Smooth muscle cell (in vitro differentiated cells): ENCODE measurements at regions not wholly inside any gene's neighbourhood (a gene's known extent, or its start where the extent isn't known, plus 50 kb on each side); places are given as distances from the start of the nearest gene placed in this dataset.

Experiments
- DNase-seq: peaks from one replicate; lab custom pipeline; 2025; ENCODE audit not compliant: unreplicated experiment; lab: John Stamatoyannopoulos, UW
- H2AFZ ChIP-seq: fragments of 200-600 bp; sonication (generic); 2 replicates; pipeline ENCODE4 v1.6.0; 2016; ENCODE audit warnings: antibody characterized with exemption, low read depth, mild to moderate bottlenecking
- H3F3A ChIP-seq: fragments of 200-600 bp; sonication (generic); 2 replicates; pipeline ENCODE4 v1.6.0; 2017; ENCODE audit warnings: antibody characterized with exemption, low read depth
- H3K27ac ChIP-seq: fragments of 200-600 bp; sonication (generic); 2 replicates; pipeline ENCODE4 v1.5.1; 2016; ENCODE audit warnings: low read depth, mild to moderate bottlenecking
- H3K27me3 ChIP-seq: fragments of 200-600 bp; sonication (generic); 2 replicates; pipeline ENCODE4 v1.6.1; 2016; ENCODE audit warnings: low read depth, mild to moderate bottlenecking
- H3K36me3 ChIP-seq: fragments of 200-600 bp; sonication (generic); 2 replicates; pipeline ENCODE4 v1.5.1; 2016; ENCODE audit warnings: low read depth
- H3K4me1 ChIP-seq: fragments of 200-600 bp; sonication (generic); 2 replicates; pipeline ENCODE4 v1.5.1; 2016; ENCODE audit warnings: low read depth
- H3K4me2 ChIP-seq: fragments of 200-600 bp; sonication (generic); 2 replicates; pipeline ENCODE4 v1.6.0; 2016; ENCODE audit warnings: mild to moderate bottlenecking
- H3K4me3 ChIP-seq: fragments of 200-600 bp; sonication (generic); 2 replicates; pipeline ENCODE4 v1.5.1; 2016; ENCODE audit warnings: mild to moderate bottlenecking
- H3K79me2 ChIP-seq: fragments of 200-600 bp; sonication (generic); 2 replicates; pipeline ENCODE4 v1.6.0; 2016; ENCODE audit warnings: low read depth, mild to moderate bottlenecking
- H3K9ac ChIP-seq: fragments of 200-600 bp; sonication (generic); 2 replicates; pipeline ENCODE4 v1.6.0; 2016; ENCODE audit warnings: low read depth
- H3K9me3 ChIP-seq: fragments of 200-600 bp; sonication (generic); replicated peaks from 2 replicates; pipeline ENCODE4 v1.5.1; 2016; ENCODE audit warnings: low read depth
- H4K20me1 ChIP-seq: fragments of 200-600 bp; sonication (generic); 2 replicates; pipeline ENCODE4 v1.6.0; 2016; ENCODE audit warnings: low read depth
- CTCF ChIP-seq: fragments of 200-600 bp; sonication (generic); IDR thresholded peaks from 2 replicates; pipeline ENCODE4 v1.5.1; 2017; ENCODE audit warnings: borderline replicate concordance, mild to moderate bottlenecking, antibody characterized with exemption; ENCODE audit not compliant: insufficient read depth, poor library complexity, severe bottlenecking
- WGBS: methylation state at CpG from one replicate; pipeline ENCODE4 v1.1.7; 2016; ENCODE audit warnings: low lambda C conversion rate; 5-methylcytosine and 5-hydroxymethylcytosine counted together

- H3K9ac ChIP-seq, result no peak overlapping the region
- H3K9me3 ChIP-seq, result no peaks in the 10 kb centered on the region
- no peak for DNase-seq
- H4K20me1 ChIP-seq, result no peaks in the 10 kb centered on the region
- WGBS, result 96% methylated on average over 2 of the region's 2 CpGs
- H3F3A ChIP-seq, result peaks cover 4% of the 10 kb centered on the region
- no peak overlapping the region for H2AFZ ChIP-seq
- H3K27ac ChIP-seq, result no peak overlapping the region
- H3K27me3 ChIP-seq, result no peaks in the 10 kb centered on the region
- TF ChIP-seq CTCF, result no peak
- no peak overlapping the region for H3K4me3 ChIP-seq
- no peak overlapping the region for H3K4me2 ChIP-seq
- peaks cover 13% of the 10 kb centered on the region for H3K4me1 ChIP-seq
- H3K79me2 ChIP-seq, result no peaks in the 10 kb centered on the region
- no peaks in the 10 kb centered on the region for H3K36me3 ChIP-seq
Measured at GRCh38 chr6:156694679-156695078, 82.5 kb upstream of the ARID1B start.

GRCh38 chr6:156691018-156691417 lies 86.2 kb upstream of the ARID1B start:
- Histone ChIP-seq H4K20me1 (no peaks in the 10 kb centered on the region), H3K4me3 (no peak overlapping the region), H3K79me2 (no peaks in the 10 kb centered on the region), H3K27ac (no peak overlapping the region), H3K9ac (no peak overlapping the region), H3K36me3 (no peaks in the 10 kb centered on the region), H3K4me1 (peaks cover 8% of the 10 kb centered on the region), H2AFZ (no peak overlapping the region), H3K27me3 (no peaks in the 10 kb centered on the region), H3F3A (peaks cover 5% of the 10 kb centered on the region), H3K9me3 (no peaks in the 10 kb centered on the region), H3K4me2 (no peak overlapping the region)
- 89% methylated on average over 4 of the region's 4 CpGs for WGBS
- no peak for DNase-seq
- no peak for TF ChIP-seq CTCF

GRCh38 chr6:156689656-156690055 lies 87.5 kb upstream of the ARID1B start:
- no peak for TF ChIP-seq CTCF
- Histone ChIP-seq H3K4me3 (no peak overlapping the region), H3K27ac (no peak overlapping the region), H4K20me1 (no peaks in the 10 kb centered on the region), H3K4me2 (no peak overlapping the region), H3K36me3 (no peaks in the 10 kb centered on the region), H3K9ac (no peak overlapping the region), H3K27me3 (no peaks in the 10 kb centered on the region), H2AFZ (no peak overlapping the region), H3K4me1 (peaks cover 14% of the 10 kb centered on the region), H3F3A (peaks cover 10% of the 10 kb centered on the region), H3K79me2 (no peaks in the 10 kb centered on the region), H3K9me3 (no peaks in the 10 kb centered on the region)
- DNase-seq, result no peak
- whole genome bisulfite sequencing, result 98% methylated on average over 2 of the region's 2 CpGs

GRCh38 chr6:156688620-156688971 lies 88.6 kb upstream of the ARID1B start:
- Histone ChIP-seq H3K79me2 (no peaks in the 10 kb centered on the region), H3K27ac (peak overlapping the region; percentile 84), H3K4me2 (no peak overlapping the region), H2AFZ (peak overlapping the region; percentile 98), H3K9me3 (no peaks in the 10 kb centered on the region), H3F3A (peaks cover 10% of the 10 kb centered on the region), H4K20me1 (no peaks in the 10 kb centered on the region), H3K9ac (no peak overlapping the region), H3K36me3 (no peaks in the 10 kb centered on the region), H3K4me1 (peaks cover 14% of the 10 kb centered on the region), H3K4me3 (peak overlapping the region; percentile 80), H3K27me3 (no peaks in the 10 kb centered on the region)
- TF ChIP-seq CTCF, result no peak
- no peak for DNase-seq
- 95% methylated on average over 1 of the region's 1 CpG for WGBS
